H1 (cell line): ENCODE measurements at regions not wholly inside any gene's neighbourhood (a gene's known extent, or its start where the extent isn't known, plus 50 kb on each side); places are given as distances from the start of the nearest gene placed in this dataset.

Experiments
- HDAC6 ChIP-seq: IDR thresholded peaks from one replicate; pipeline ENCODE4 v1.7.1; 2012; ENCODE audit warnings: low read depth, mild to moderate bottlenecking, inconsistent platforms, low read length, moderate library complexity
- KDM5A ChIP-seq: fragments of 200-600 bp; IDR thresholded peaks from 2 replicates; pipeline ENCODE4 v1.7.1; 2012; ENCODE audit warnings: mild to moderate bottlenecking, low read length, inconsistent platforms, mixed read lengths
- RAD21 ChIP-seq, 2 experiments: IDR thresholded peaks in 1 of 2; conservative IDR thresholded peaks in 1 of 2; 2 replicates each; pipeline ENCODE4 v1.6.1; 2011; ENCODE audit warnings: low read depth in 2 of 2, low read length in 2 of 2, improper control_type of control experiment in 1 of 2, inconsistent platforms in 1 of 2, mild to moderate bottlenecking in 1 of 2, moderate library complexity in 1 of 2
- RFX5 ChIP-seq: IDR thresholded peaks from 2 replicates; pipeline ENCODE4 v1.6.1; 2011; ENCODE audit warnings: low read depth, low read length, improper control_type of control experiment, borderline replicate concordance
- SP1 ChIP-seq: IDR thresholded peaks from 2 replicates; pipeline ENCODE4 v1.6.1; 2011; ENCODE audit warnings: low read depth, low read length

DNA sequence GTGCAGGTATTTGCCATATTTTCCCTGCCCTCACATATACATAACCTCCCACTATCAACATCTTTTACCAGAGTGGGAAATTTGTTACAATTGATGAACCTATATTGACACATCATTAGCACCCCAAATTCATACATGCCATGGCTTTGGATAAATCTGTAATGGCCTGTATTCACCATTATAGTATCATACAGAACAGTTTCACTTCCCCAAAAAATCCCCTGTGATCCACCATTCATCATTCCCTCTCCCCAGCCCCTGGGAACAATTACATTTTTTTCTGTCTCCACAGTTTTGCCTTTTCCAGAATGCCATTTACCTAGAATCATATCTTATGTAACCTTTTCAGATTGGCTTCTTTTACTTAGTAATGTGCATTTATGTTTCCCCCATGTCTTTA lies 494.5 kb downstream of the RNF144A start (continued):
- TF ChIP-seq HDAC6: no peak
- TF ChIP-seq RFX5: no peak
- TF ChIP-seq KDM5A: no peak
- TF ChIP-seq RAD21 (IDR thresholded peaks at IDR 0.05 in 1 of 2, conservative IDR thresholded peaks at IDR 0.05 in 1 of 2; ENCODE audit: low read depth in 2 of 2, low read length in 2 of 2): no peak
- TF ChIP-seq SP1: no peak
